HG03558 (cell line): ENCODE measurements at regions not wholly inside any gene's neighbourhood (a gene's known extent, or its start where the extent isn't known, plus 50 kb on each side); places are given as distances from the start of the nearest gene placed in this dataset.
"Not testable (repeated sequence)": the region's sequence is repeated elsewhere in the genome, so short reads cannot be mapped to it uniquely, and the experiment has no call there.

Experiments used
- ATAC-seq: cut with Tn5 transposase; IDR thresholded peaks from one replicate; pipeline ENCODE4 v1.9.1; 2021; ENCODE audit warnings: moderate number of reproducible peaks; ENCODE audit not compliant: unreplicated experiment; ENCODE audit errors: extremely low read depth

GRCh38 chr11:98289617-98290263 lies 731.0 kb upstream of the CNTN5 start:
- ATAC-seq = no peak

GRCh38 chr11:98296091-98296880 lies 724.5 kb upstream of the CNTN5 start:
- no peak for ATAC-seq

DNA sequence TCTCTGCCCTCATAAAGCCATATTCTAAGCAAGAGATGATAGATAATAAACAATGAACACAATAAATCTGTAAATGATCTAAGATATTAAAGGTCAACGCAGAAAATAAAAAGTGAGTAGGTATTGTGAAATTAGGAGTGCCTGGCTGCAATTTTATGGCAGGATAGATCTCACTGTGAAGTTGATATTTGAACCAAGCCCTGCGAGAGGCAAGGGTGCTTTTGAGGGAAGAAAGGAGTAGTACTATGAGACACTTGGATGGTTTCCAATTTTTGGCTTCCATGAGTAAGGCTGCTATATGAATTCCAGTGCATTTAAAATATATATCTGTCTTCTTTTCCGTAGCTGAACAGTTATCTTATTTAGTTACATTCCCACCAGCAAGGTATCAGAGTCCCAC lies 720.0 kb upstream of the CNTN5 start:
- ATAC-seq = no peak

DNA sequence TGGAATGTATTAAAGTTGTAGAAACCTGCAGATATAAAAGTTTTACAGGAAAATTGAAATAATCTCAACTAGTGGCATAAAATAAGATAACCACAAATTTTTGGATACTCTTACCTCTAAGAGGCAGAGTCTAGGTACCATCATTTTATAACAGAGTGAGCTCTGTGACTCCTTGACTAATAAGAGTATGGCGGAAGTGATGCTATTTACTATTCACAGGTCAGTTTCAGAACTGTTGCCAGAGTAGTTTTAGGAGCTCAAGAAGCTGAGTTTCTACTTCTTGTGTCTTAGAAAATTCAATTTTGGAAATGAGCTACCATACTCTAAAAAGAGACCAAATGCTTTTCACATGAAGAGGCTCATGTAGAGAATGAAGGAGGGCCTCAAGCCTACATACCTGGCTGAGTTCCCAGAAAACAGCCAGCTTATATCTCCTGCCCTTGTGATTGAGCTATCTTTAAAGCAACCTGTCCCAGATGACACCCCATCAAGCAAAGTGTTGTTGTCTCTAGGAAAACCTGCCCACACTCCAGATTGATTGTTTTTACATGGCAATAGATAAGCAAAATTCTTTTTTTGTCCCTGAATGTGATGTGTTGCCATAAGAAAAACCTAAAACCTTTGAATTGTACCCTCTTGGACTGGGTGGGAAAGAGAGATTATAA lies 712.8 kb upstream of the CNTN5 start:
- no peak for ATAC-seq

DNA sequence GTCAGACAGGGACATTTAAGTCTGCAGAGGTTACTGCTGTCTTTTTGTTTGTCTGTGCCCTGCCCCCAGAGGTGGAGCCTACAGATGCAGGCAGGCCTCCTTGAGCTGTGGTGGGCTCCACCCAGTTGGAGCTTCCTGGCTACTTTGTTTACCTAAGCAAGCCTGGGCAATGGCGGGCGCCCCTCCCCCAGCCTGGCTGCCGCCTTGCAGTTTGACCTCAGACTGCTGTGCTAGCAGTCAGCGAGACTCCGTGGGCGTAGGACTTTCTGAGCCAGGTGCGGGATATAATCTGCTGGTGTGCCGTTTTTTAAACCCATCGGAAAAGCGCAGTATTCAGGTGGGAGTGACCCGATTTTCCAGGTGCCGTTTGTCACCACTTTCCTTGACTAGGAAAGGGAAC lies 690.4 kb upstream of the CNTN5 start:
- ATAC-seq = not testable (repeated sequence)

DNA sequence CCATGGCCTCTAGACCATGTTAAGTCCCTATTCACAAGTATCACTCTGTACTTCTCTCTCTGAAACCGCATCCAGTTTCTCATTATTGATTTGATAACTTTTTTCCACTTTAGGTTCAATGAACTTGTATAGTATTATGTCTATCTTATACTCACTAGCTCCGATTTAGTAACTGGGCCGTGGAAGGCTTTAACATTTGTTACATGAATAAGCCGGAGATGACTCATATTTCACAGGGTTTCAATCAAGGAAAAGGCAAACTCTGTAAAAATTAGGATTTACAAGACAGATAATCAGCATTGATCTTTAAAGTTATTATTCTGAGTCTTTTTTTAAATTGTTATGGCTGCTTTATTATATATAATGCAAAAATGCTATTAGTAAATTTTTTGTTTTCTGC lies 662.2 kb upstream of the CNTN5 start:
- ATAC-seq = no peak

GRCh38 chr11:98365190-98365589 lies 655.6 kb upstream of the CNTN5 start:
- no peak for ATAC-seq

DNA sequence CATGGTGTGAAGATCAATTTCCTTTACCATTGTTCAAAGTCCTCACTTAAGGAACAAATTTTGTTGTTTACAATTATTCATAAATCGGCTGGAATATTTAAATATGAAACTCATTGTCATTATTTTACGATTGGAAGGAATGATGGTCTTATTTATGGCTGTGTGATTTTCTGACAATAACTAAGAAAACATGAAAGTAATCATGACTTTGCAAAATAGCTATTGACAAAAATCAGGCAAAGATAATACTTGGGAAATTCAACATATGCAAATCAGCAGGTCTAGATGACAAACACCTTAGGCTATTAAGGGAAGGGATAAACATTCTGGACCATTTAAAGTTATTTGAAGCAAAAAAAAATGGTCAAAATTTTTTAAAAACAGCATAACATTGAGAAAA lies 654.8 kb upstream of the CNTN5 start:
- no peak for ATAC-seq

DNA sequence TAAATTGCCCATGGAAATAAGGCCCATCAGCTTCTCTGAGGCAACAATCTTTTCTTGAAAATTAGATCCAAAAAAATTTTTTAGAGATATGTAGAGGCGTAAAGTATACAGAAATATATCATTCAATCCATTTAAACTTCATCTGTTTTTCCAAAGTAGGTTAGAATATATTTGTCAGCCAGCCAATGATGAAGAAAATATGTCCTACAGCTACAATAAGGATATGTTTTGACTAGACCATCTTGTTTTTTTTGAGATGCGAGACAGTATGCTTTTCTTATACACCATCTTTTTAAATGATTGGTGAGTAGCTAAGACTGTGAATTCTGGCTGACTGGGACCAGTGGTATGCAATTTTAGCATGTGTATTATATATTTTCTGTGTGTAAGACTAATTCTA lies 630.4 kb upstream of the CNTN5 start:
- no peak for ATAC-seq

GRCh38 chr11:98394500-98394899 lies 626.2 kb upstream of the CNTN5 start:
- ATAC-seq = not testable (repeated sequence)

DNA sequence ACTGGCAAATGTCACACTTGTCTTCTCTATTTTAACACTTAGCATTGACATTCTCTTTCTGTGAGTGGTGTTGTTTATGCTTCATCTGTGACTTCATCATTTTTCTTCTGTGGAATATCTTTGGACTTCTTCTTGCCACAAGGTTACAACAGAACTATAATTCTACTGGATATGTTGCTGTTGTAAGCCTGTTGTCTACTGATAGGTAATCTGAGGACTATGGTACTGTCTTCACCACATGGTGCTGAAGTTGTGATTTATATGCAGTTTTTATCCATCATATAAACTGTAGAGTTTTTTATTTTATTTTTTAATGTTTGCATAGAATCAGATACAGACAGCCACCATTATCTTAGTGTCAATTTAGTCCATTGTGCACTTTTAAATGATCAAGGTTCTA lies 622.2 kb upstream of the CNTN5 start:
- ATAC-seq = no peak

DNA sequence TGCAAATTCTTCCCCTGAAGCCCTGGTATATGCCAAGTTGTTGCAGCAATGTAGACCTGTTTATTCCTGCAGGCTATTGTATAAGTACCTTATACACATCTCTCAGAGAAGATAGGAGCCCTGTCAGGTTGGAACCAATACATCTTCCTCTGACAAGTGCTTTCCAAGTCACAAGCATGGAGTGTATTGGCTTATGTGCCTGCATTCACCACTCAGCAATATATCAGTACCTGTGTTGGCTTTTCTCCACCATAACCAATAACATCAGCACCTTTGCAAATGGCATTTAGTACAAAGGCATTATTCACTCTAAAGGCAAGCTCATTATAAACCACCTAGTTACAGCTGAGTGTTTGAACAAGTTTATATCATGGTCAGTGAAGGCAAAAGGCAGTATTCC lies 611.7 kb upstream of the CNTN5 start:
- ATAC-seq = no peak

GRCh38 chr11:98411777-98412176 lies 609.0 kb upstream of the CNTN5 start:
- no peak for ATAC-seq

GRCh38 chr11:98417256-98417755 lies 603.4 kb upstream of the CNTN5 start:
- ATAC-seq = no peak

GRCh38 chr11:98423933-98424332 lies 596.8 kb upstream of the CNTN5 start:
- no peak for ATAC-seq

GRCh38 chr11:98424773-98425172 lies 596.0 kb upstream of the CNTN5 start:
- not testable (repeated sequence) for ATAC-seq

- ATAC-seq = no peak
Measured at GRCh38 chr11:98431463-98432359, 589.0 kb upstream of the CNTN5 start.

DNA sequence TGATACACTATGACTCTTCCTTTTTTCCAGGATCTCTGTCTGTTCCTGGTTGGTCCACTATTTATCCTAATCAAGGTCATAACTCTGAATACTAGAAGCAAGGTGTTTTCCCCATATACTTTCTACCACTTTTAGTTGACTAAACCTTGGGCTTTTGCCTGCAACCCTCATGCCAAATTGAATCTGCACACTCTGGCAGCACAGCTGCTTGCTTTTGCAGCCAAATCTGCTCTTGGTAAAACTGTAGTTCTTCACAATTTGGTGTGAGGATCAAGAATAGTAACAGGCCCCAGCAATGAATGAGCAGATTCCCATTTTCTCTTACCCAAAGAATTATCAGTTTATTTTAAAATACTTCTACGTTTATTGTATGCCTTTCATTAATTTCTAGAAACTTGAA lies 586.5 kb upstream of the CNTN5 start:
- ATAC-seq = no peak

- no peak for ATAC-seq
Measured at GRCh38 chr11:98453378-98453777, 567.4 kb upstream of the CNTN5 start.
